HG03571 (cell line): ENCODE measurements at regions not wholly inside any gene's neighbourhood (a gene's known extent, or its start where the extent isn't known, plus 50 kb on each side); places are given as distances from the start of the nearest gene placed in this dataset.

ENCODE experiments used
- ATAC-seq: cut with Tn5 transposase; IDR thresholded peaks from one replicate; pipeline ENCODE4 v1.9.1; 2021; ENCODE audit not compliant: unreplicated experiment

GRCh38 chr13:34647379-34648150, 294.5 kb upstream of the NBEA start:
- ATAC-seq: no peak

- no peak for ATAC-seq
Measured at GRCh38 chr13:34654203-34654602, 287.9 kb upstream of the NBEA start.

GRCh38 chr13:34654647-34655046, 287.4 kb upstream of the NBEA start:
- ATAC-seq: no peak

DNA sequence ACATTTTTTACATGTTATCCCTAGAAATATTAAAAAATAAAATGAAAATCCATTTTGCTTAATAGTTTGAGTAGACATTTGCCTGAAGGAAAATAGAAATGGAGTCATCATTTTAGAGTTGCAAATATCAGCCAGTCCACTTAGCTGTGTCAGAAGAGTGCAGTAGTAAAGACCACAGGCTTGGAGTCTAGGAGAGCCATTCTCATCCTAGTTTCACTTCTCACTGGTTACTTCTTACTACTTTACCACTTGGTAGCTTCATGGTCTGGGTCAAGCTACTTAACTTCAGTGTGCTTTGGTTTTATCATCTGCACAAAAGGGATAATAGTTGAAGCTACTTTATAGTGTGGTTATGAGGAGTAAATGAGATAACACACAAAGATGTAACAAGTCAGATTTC, 286.5 kb upstream of the NBEA start:
- ATAC-seq: no peak

DNA sequence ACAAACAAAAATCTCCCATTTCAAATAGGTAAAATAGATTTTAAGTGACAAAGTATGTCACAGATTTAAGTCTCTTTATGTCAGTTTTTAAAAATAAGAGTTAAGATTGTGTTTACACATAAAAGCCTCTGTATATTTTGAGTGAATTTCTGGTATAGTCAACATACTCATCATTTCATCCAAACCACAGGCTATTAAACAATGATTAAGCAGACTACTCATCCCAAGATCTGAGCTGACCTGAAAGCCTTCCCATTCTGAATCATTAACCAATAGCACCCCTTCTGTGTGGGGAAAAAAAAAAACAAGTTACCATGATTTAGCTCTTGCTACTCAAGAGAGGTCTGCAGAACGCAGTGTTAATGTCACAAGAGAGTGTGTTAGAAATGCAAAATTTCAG, 284.4 kb upstream of the NBEA start:
- no peak for ATAC-seq

- ATAC-seq: no peak
Measured at GRCh38 chr13:34667286-34668218, 274.5 kb upstream of the NBEA start.

DNA sequence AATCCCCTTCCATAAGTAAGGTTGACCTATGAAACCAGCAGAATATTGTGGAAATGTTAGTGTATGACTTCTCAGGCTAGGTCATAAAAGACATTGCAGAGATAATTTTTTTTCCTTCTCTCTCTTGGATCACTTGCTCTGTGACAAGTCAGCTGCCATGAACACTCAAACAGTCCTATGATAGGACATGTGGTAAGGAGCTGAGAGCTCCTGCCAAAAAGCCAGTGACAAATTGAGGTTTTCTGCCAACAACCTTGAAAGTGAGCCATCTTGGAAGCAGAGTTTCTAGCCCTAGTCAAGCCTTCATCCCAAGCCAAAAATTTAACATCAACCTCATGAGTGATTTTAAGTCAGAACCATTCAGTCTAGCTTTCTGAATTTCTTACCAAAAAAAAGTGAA, 270.9 kb upstream of the NBEA start:
- ATAC-seq: no peak

- no peak for ATAC-seq
Measured at GRCh38 chr13:34672631-34673030, 269.4 kb upstream of the NBEA start.

GRCh38 chr13:34675626-34676025, 266.4 kb upstream of the NBEA start:
- no peak for ATAC-seq

- no peak for ATAC-seq
Measured at GRCh38 chr13:34678154-34678553, 263.9 kb upstream of the NBEA start.

DNA sequence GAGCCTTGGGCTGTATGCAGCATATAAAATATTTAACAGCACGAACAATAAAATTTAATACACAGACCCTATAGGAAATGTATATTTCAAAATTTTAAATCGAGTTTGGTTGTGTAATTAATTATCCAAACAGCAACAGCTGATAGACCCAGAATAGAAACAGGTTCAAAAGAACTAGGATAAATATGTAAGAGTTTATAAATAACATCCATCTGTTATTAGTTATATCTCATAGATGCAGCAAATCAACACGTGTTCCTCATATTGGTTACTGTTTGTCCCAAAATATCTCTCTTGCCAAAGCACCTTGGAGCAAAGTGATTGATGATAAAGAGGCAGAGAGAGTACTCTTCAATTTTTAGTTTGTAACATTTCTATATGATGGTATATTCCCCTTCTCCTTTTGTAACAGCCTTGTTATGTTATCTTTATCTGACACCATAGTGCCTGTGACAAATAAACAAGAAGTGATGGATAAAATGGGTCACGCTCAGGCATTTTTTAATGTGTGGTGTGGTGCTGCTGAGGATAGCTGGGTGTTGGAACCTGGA, 260.6 kb upstream of the NBEA start:
- no peak for ATAC-seq

- no peak for ATAC-seq
Measured at GRCh38 chr13:34695063-34695462, 247.0 kb upstream of the NBEA start.

DNA sequence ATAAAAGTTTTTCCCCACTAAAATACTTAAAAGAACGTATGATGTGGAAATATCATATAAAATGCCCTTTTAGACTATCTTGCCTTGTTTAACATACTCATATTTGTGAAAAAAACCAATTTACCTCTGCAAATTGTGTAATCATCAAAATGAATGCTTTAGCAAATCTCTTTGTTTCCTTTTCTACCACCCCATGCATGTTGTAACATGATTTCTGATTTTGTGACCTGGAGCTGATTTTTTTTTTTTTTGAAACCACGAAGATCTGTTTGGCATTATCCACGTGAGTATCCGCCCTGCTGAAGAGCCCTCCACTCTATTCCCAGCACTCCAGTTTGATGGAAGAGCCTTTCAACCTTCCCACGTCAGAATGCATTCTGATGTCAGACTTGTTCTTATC, 245.8 kb upstream of the NBEA start:
- ATAC-seq: no peak

- ATAC-seq: no peak
Measured at GRCh38 chr13:34696741-34697140, 245.3 kb upstream of the NBEA start.

DNA sequence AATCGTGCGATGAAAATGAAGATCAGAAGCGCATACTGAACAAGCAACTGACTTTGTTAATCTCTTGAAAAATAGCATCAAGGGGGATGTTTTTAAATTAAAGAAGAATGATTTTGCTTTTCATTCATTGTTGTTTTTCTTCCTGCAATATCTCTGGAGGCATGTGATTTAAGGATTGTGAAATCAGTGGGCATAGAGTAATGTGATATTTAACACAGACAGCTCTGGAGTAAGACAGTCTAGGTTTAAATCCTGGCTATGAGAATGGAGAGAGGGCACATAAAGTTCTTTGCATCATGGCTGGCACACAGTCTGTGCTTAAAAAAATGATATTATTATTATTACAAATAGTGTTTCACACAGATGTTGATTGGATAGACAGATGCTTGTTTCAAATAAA, 243.1 kb upstream of the NBEA start:
- no peak for ATAC-seq

DNA sequence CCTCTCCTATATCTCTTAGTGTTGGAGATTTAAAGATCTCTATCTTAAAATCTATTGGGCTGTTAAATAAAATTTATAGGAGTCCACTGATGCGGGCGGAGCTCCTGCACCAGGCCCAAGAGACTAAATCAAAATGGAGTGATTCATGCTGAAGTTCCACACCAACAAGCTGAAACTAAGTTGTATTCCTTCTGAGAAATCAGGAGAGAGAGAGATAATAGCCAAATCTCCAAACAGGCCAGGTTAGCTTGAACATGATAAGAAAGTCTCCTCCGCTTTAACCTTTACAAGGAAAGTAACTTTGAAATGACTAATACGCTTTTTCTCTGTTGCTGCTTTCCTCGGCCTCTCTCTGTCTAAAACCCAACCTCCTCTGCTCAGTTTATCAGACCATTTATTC, 241.9 kb upstream of the NBEA start:
- no peak for ATAC-seq

GRCh38 chr13:34701919-34702318, 240.2 kb upstream of the NBEA start:
- ATAC-seq: no peak

- no peak for ATAC-seq
Measured at GRCh38 chr13:34708566-34709313, 233.3 kb upstream of the NBEA start.

DNA sequence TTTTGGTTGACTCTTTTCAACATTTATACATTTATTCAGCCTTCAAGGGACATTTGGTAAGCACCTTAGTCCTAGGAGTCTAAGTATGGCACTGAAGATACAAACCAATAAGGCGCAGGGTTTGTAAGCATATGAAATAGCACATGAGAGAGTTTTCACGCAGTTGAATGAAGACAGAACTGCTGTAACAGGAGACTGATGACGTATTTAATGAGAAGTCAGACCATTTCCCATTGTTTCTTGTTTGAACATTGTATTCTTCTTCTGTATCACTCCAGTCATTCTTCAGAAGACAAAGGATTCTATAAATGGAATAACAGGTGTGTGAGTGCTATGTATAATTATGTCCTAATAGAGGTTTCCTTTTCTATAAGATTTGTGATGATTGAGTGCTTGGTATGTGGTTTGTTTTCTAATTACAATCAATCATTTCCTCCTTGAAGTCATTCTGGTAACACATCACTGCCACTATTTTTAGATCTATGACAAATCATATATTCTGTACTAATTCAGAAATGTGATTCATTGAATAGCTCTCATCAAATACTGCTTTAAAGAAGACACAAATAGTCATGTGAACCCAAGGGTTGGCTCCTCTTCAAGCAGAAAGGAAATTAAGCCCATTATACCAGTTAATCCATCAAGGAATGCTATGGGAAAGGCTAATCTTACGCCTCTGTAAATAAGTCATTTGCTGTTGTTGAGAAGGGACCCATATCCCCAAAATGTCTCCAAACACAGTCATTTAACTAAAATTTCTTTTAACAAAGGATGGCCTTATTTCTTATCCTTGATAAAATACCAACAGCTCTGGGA, 222.8 kb upstream of the NBEA start:
- no peak for ATAC-seq

DNA sequence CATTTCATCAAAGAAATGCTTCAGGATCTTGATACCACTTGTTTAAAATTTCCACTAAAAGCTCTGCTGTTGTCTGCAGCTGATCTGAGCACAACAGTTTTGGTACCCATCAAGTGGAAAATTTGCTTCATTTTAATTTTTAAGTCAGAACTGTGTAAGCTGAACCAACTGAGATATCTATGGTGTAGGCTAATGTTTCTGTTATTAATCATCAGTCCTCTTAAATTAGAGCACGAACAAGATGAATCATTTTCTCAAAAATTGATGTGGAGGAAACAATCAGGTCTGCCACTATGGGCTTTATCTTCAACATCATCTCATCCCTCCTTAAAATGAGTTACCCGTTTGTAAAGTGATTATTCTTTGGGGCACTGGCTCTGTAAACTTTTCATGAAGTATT, 221.5 kb upstream of the NBEA start:
- no peak for ATAC-seq
